ENCODE measurements at regions not wholly inside any gene's neighbourhood (a gene's known extent, or its start where the extent isn't known, plus 50 kb on each side); places are given as distances from the start of the nearest gene placed in this dataset.
"Not testable (repeated sequence)": the region's sequence is repeated elsewhere in the genome, so short reads cannot be mapped to it uniquely, and the experiment has no call there.

DNA sequence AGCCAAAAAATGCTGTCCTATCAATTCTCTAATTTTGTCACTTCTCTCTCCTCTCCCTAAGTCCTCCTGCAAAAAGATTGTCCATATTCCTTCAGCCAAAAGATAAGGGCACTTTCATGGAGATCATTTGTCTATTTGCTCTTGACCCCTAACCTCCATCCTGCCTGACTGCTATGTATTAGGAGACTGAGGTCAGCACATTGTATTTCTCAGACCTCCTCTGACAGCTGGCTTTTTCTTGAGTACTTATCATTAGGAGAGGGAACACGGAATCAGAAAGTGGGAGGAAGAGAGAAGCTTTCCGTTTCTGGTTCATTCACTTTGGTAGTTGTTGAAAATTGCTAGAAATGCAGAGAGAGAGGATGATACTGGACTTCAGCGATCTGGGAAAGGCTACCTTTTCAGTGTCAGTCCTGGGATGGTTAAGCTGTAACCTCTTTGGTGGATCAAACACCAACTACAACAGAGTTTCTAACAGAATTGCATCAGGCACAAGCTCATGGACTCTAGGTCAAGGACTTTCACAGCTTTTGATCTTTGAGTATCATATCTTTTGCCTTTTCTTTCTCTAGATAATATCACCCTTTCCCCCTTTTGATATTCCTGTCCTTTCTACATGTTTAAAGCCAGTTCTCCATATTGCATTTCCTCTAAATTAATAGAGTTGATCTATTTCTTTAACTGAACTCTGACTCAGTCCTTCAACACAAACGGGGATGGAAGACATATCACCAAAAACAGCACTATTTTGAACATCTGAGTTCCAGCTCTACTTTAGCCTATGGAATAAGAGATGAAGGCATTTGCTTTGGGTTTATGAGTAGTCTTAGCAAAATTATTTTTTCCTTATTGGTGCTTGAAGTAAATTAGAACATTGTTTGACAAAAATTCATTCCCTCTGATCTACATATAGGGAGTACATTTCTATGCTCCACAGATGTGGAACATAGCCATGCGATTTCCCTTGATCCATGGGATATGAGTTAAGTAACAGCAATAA, 63.3 kb upstream of the KYNU start:
- H3K4me3 ChIP-seq (ENCODE audit: low read length) = no peak overlapping the region
- TF ChIP-seq, protein P1, sequence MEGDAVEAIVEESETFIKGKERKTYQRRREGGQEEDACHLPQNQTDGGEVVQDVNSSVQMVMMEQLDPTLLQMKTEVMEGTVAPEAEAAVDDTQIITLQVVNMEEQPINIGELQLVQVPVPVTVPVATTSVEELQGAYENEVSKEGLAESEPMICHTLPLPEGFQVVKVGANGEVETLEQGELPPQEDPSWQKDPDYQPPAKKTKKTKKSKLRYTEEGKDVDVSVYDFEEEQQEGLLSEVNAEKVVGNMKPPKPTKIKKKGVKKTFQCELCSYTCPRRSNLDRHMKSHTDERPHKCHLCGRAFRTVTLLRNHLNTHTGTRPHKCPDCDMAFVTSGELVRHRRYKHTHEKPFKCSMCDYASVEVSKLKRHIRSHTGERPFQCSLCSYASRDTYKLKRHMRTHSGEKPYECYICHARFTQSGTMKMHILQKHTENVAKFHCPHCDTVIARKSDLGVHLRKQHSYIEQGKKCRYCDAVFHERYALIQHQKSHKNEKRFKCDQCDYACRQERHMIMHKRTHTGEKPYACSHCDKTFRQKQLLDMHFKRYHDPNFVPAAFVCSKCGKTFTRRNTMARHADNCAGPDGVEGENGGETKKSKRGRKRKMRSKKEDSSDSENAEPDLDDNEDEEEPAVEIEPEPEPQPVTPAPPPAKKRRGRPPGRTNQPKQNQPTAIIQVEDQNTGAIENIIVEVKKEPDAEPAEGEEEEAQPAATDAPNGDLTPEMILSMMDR (IDR thresholded peaks at IDR 0.05; ENCODE audit: insufficient read depth, low read depth, low read length, missing control alignments) = no peak
- DNase-seq (ENCODE audit: low read depth) = no peak

DNA sequence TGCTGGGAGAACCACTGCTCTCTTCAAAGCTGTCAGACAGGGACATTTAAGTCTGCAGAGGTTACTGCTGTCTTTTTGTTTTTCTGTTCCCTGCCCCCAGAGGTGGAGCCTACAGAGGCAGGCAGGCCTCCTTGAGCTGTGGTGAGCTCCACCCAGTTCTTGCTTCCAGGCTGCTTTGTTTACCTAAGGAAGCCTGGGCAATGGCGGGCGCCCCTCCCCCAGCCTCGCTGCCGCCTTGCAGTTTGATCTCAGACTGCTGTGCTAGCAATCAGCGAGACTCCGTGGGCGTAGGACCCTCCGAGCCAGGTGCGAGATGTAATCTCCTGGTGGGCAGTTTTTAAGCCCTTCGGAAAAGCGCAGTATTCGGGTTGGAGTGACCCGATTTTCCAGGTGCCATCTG, 65.8 kb upstream of the KYNU start:
- DNase-seq (ENCODE audit: low read depth); H3K4me3 ChIP-seq (ENCODE audit: low read length): not testable (repeated sequence)

DNA sequence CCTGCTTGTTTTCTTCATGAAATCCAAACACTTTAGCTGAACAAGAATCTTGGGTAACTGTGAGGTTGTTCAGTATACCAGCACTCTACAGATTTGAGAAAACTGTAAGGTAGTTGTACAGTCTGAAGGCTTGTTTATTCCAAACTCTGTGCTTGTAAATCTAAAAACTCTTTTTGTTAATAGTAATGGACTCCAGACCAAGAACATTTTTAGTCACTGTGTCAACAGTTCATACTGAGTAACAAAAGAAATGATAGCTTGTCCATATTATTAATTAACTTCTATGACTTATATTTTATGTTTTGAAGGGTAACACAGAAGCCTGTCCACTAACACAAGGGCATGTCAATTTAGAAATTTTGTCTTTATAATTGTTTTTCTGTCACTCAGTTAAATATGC, 72.2 kb upstream of the KYNU start:
- TF ChIP-seq, protein P1 (IDR thresholded peaks at IDR 0.05; ENCODE audit: insufficient read depth, low read depth, low read length, missing control alignments) = no peak
- DNase-seq (ENCODE audit: low read depth) = no peak
- H3K4me3 ChIP-seq (ENCODE audit: low read length) = no peak overlapping the region

DNA sequence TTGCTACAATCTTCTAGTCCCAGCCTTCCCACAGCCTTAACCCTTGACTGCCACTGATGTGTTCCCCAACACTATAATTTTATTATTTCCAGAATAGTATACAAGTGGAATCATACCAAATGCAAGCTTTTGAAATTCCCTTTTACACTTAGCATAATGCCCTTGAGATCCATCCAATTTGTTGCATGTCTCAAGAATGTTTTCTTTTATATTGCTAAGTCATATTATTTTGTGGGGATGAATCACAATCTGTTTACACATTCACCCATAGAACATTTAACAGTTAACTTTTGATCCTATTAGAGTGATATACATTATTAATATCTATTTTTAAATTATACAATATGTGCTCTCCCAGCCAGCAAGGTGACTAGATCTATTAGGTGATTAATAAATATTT, 74.3 kb upstream of the KYNU start:
- no peak overlapping the region for H3K4me3 ChIP-seq (ENCODE audit: low read length)
- TF ChIP-seq, protein P1 (IDR thresholded peaks at IDR 0.05; ENCODE audit: insufficient read depth, low read depth, low read length, missing control alignments) = no peak
- DNase-seq (ENCODE audit: low read depth) = no peak

DNA sequence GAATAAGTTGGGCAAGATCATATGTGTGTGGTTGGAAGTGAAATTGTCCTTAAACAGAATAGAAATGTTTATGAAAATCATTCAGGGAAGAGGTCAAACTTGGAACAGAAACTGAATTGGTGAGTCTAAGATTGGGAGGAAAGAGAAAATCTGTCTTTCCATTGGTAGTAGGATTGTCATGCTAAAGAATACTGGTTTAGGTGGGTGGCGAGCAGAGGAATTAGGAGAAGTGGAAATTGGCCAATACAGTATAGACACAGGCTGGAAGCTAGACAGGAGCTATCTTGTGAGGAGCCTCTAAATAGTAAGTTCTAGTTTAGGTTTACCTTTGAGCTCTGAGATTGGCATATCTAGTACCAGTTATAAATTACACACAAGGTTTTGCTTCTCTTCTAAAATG, 80.9 kb upstream of the KYNU start:
- no peak overlapping the region for H3K4me3 ChIP-seq (ENCODE audit: low read length)
- TF ChIP-seq, protein P1 (IDR thresholded peaks at IDR 0.05; ENCODE audit: insufficient read depth, low read depth, low read length, missing control alignments) = no peak
- DNase-seq (ENCODE audit: low read depth) = no peak

DNA sequence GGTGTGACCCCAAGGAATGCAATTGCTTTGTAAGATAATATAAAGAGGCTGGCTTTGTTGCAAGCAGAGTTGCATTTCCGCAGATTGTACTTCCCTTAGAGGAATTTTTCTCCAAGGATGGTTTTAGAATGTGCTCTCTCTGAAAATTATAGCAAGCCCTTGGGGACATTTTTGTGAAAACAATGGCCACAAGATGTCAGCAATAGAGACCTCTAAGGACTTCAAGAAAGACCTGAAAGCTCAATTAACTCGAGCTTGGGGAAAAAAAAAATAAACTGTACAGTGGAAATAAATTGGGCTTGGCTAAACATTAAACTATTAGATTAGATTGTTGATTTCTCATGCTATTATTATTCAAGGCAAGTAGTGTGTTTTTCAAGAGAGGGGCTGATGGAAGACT, 81.3 kb upstream of the KYNU start:
- no peak overlapping the region for H3K4me3 ChIP-seq (ENCODE audit: low read length)
- no peak for DNase-seq (ENCODE audit: low read depth)
- TF ChIP-seq, protein P1 (IDR thresholded peaks at IDR 0.05; ENCODE audit: insufficient read depth, low read depth, low read length, missing control alignments) = no peak

DNA sequence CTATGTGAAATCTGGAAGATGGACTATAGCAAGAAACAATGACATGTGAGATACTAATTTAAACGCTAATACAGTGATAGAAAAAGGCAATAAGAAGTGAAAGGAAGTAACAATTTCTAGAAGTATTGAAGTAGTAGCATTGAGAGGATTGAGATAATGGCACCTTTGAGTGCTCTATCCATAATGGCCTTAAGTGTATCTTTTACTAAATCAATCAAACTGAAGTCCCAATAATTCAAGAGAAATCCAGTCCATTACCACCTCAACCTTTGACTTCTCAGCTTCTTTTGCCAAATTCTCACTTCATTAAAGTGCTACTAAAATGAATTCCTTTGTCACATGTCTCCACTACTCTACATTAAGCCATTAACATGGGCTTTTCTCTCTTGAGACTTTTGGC, 82.6 kb upstream of the KYNU start:
- DNase-seq (ENCODE audit: low read depth) = no peak
- TF ChIP-seq, protein P1 (IDR thresholded peaks at IDR 0.05; ENCODE audit: insufficient read depth, low read depth, low read length, missing control alignments) = no peak
- no peak overlapping the region for H3K4me3 ChIP-seq (ENCODE audit: low read length)

DNA sequence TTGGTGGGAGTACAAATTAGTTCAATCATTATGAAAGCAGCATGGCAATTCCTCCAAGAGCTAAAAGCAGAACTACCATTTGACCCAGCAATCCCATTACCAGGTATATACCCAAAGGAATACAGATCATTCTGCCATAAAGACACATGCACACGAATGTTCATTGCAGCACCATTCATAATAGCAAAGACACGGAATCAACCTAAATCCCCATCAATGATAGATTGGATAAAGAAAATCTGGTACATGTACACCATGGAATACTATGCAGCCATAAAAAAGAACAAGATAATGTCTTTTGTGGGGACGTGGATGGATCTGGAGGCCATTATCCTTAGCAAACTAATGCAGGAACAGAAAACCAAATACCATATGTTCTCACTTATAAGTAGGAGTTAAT, 85.1 kb upstream of the KYNU start:
- not testable (repeated sequence) for H3K4me3 ChIP-seq (ENCODE audit: low read length); DNase-seq (ENCODE audit: low read depth)

Data from epithelial cell of esophagus (primary cell).